ENCODE measurements at regions not wholly inside any gene's neighbourhood (a gene's known extent, or its start where the extent isn't known, plus 50 kb on each side); places are given as distances from the start of the nearest gene placed in this dataset.

DNA sequence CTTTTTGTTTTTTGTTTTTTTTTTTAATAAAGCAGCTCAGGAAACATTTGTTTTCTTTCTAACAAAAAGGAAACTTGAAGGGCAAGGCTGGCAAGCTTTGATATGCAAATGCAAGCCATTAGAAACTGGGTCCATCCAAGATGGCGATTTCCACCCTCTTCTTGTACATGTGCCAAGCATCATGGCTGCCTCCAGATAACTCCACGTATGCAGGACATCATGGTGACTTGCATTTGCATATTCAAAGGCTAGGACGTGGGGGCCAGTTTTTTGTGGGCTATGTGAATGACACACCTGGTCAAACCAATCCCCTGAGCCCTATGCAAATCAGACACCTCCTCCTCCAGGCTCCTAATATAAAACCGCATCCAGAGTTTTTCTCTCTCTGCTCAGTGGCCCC lies 692.6 kb downstream of the FAM133A start (continued):
- TF ChIP-seq, protein P1, sequence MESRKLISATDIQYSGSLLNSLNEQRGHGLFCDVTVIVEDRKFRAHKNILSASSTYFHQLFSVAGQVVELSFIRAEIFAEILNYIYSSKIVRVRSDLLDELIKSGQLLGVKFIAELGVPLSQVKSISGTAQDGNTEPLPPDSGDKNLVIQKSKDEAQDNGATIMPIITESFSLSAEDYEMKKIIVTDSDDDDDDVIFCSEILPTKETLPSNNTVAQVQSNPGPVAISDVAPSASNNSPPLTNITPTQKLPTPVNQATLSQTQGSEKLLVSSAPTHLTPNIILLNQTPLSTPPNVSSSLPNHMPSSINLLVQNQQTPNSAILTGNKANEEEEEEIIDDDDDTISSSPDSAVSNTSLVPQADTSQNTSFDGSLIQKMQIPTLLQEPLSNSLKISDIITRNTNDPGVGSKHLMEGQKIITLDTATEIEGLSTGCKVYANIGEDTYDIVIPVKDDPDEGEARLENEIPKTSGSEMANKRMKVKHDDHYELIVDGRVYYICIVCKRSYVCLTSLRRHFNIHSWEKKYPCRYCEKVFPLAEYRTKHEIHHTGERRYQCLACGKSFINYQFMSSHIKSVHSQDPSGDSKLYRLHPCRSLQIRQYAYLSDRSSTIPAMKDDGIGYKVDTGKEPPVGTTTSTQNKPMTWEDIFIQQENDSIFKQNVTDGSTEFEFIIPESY (IDR thresholded peaks at IDR 0.05): no peak
- no peak for TF ChIP-seq HNF4A (conservative IDR thresholded peaks at IDR 0.05)
- TF ChIP-seq, protein P2, sequence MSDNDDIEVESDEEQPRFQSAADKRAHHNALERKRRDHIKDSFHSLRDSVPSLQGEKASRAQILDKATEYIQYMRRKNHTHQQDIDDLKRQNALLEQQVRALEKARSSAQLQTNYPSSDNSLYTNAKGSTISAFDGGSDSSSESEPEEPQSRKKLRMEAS (IDR thresholded peaks at IDR 0.05): no peak
- no peak for TF ChIP-seq NR2F2 (IDR thresholded peaks at IDR 0.05)
- TF ChIP-seq GABPA (IDR thresholded peaks at IDR 0.05 in 1 of 2, conservative IDR thresholded peaks at IDR 0.05 in 1 of 2): no peak

DNA sequence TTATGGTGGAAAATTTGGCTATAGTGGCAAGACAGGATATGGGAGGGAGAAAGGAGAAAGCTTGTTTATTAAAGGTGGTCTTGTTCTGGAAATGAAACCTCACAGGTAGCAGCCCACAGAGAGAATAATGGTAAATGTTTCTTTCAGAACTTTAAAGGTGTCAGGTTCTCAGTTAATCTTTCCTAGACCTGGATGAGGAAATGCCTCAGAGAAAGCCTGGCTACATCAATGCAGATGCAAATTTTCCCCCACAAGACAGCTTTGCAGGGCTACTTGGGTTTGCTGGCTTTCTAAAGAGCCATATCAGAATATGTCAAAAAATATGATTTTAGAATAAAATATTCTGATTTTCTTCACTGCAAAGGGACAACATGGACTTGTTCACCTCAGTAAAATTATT lies 715.0 kb downstream of the FAM133A start:
- DNase-seq (ENCODE audit: low spot score): no peak
- no peak for TF ChIP-seq TAF1 (conservative IDR thresholded peaks at IDR 0.05)
- Histone ChIP-seq H3K4me3 (ENCODE audit: low read depth in 1 of 3, low read length in 3 of 3) (no peak overlapping the region), H3K4me1 (ENCODE audit: control insufficient read depth in 4 of 4, insufficient read depth in 4 of 4, low read length in 3 of 4) (no peaks in the 10 kb centered on the region), H3K36me3 (ENCODE audit: control insufficient read depth in 4 of 4, insufficient read depth in 3 of 4, low read depth in 1 of 4, low read length in 3 of 4) (no peaks in the 10 kb centered on the region), H3K27ac (ENCODE audit: low read depth in 1 of 2, low read length in 2 of 2) (no peak overlapping the region), H3K27me3 (ENCODE audit: control insufficient read depth in 4 of 4, insufficient read depth in 4 of 4, low read length in 3 of 4) (no peaks in the 10 kb centered on the region), H3K9ac (ENCODE audit: low read depth in 1 of 2, low read length in 2 of 2) (no peak overlapping the region), H3K9me3 (ENCODE audit: control insufficient read depth in 4 of 4, low read length in 3 of 4) (no peaks in the 10 kb centered on the region)

DNA sequence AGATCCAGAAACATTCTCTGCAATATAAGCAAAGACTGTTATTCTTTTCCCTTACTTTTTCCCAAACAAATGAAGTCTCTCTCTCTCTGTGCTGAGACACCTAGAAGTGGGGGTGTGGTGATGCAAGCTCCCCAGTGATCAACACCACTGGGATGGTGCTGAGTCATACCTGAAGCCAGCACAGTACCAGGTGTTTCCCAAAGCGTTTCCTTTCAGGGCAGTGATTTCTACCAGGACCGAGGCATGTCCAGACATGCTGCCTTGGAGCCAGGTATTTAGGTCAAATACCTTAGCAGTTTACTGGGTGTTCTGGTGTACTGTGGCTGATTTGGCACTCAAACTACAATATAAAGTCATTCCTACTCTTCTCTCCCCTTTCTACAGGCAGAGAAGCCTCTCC lies 726.5 kb downstream of the FAM133A start:
- TF ChIP-seq RXRA (IDR thresholded peaks at IDR 0.05) (no peak), YY1 (IDR thresholded peaks at IDR 0.05) (no peak), NR2F2 (IDR thresholded peaks at IDR 0.05) (no peak), RAD21 (IDR thresholded peaks at IDR 0.05) (no peak), HNF4A (conservative IDR thresholded peaks at IDR 0.05) (no peak), TAF1 (conservative IDR thresholded peaks at IDR 0.05) (no peak), GABPA (IDR thresholded peaks at IDR 0.05 in 1 of 2, conservative IDR thresholded peaks at IDR 0.05 in 1 of 2) (no peak), FOXA2 (IDR thresholded peaks at IDR 0.05) (no peak)
- TF ChIP-seq, protein P3, sequence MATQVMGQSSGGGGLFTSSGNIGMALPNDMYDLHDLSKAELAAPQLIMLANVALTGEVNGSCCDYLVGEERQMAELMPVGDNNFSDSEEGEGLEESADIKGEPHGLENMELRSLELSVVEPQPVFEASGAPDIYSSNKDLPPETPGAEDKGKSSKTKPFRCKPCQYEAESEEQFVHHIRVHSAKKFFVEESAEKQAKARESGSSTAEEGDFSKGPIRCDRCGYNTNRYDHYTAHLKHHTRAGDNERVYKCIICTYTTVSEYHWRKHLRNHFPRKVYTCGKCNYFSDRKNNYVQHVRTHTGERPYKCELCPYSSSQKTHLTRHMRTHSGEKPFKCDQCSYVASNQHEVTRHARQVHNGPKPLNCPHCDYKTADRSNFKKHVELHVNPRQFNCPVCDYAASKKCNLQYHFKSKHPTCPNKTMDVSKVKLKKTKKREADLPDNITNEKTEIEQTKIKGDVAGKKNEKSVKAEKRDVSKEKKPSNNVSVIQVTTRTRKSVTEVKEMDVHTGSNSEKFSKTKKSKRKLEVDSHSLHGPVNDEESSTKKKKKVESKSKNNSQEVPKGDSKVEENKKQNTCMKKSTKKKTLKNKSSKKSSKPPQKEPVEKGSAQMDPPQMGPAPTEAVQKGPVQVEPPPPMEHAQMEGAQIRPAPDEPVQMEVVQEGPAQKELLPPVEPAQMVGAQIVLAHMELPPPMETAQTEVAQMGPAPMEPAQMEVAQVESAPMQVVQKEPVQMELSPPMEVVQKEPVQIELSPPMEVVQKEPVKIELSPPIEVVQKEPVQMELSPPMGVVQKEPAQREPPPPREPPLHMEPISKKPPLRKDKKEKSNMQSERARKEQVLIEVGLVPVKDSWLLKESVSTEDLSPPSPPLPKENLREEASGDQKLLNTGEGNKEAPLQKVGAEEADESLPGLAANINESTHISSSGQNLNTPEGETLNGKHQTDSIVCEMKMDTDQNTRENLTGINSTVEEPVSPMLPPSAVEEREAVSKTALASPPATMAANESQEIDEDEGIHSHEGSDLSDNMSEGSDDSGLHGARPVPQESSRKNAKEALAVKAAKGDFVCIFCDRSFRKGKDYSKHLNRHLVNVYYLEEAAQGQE (IDR thresholded peaks at IDR 0.05): no peak
- TF ChIP-seq, protein P4, sequence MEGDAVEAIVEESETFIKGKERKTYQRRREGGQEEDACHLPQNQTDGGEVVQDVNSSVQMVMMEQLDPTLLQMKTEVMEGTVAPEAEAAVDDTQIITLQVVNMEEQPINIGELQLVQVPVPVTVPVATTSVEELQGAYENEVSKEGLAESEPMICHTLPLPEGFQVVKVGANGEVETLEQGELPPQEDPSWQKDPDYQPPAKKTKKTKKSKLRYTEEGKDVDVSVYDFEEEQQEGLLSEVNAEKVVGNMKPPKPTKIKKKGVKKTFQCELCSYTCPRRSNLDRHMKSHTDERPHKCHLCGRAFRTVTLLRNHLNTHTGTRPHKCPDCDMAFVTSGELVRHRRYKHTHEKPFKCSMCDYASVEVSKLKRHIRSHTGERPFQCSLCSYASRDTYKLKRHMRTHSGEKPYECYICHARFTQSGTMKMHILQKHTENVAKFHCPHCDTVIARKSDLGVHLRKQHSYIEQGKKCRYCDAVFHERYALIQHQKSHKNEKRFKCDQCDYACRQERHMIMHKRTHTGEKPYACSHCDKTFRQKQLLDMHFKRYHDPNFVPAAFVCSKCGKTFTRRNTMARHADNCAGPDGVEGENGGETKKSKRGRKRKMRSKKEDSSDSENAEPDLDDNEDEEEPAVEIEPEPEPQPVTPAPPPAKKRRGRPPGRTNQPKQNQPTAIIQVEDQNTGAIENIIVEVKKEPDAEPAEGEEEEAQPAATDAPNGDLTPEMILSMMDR (IDR thresholded peaks at IDR 0.05; ENCODE audit: low read depth, low read length, missing input control): no peak
- TF ChIP-seq, protein P2 (IDR thresholded peaks at IDR 0.05): no peak
- TF ChIP-seq, protein P5, sequence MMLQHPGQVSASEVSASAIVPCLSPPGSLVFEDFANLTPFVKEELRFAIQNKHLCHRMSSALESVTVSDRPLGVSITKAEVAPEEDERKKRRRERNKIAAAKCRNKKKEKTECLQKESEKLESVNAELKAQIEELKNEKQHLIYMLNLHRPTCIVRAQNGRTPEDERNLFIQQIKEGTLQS (IDR thresholded peaks at IDR 0.05): no peak
- H3K27ac ChIP-seq (ENCODE audit: low read depth in 1 of 2, low read length in 2 of 2): no peak overlapping the region
- H3K9ac ChIP-seq (ENCODE audit: low read depth in 1 of 2, low read length in 2 of 2): no peak overlapping the region
- H3K9me3 ChIP-seq (ENCODE audit: control insufficient read depth in 4 of 4, low read length in 3 of 4): no peaks in the 10 kb centered on the region
- no peaks in the 10 kb centered on the region for H3K27me3 ChIP-seq (ENCODE audit: control insufficient read depth in 4 of 4, insufficient read depth in 4 of 4, low read length in 3 of 4)
- 70% methylated on average over 2 of the region's 2 CpGs for WGBS
- no peaks in the 10 kb centered on the region for H3K4me1 ChIP-seq (ENCODE audit: control insufficient read depth in 4 of 4, insufficient read depth in 4 of 4, low read length in 3 of 4)
- no peak overlapping the region for H3K4me3 ChIP-seq (ENCODE audit: low read depth in 1 of 3, low read length in 3 of 3)
- no peak for DNase-seq (ENCODE audit: low spot score)
- H3K36me3 ChIP-seq (ENCODE audit: control insufficient read depth in 4 of 4, insufficient read depth in 3 of 4, low read depth in 1 of 4, low read length in 3 of 4): no peaks in the 10 kb centered on the region
